OCI-LY7 (cell line): ENCODE measurements at regions not wholly inside any gene's neighbourhood (a gene's known extent, or its start where the extent isn't known, plus 50 kb on each side); places are given as distances from the start of the nearest gene placed in this dataset.

ENCODE experiments used
- CTCF ChIP-seq: fragments of 200-600 bp; sonication (generic); conservative IDR thresholded peaks from 2 replicates; pipeline ENCODE4 v1.5.1; 2014; ENCODE audit warnings: mild to moderate bottlenecking, antibody characterized with exemption, low read length, moderate library complexity, mixed read lengths
- EZH2phosphoT487 ChIP-seq: fragments of 200-600 bp; sonication (generic); IDR thresholded peaks from 2 replicates; pipeline ENCODE4 v1.6.1; 2018; ENCODE audit warnings: low read depth, borderline replicate concordance, mild to moderate bottlenecking, mixed run types, antibody characterized with exemption, low read length, moderate library complexity, mixed read lengths

GRCh38 chr1:30265127-30266070 is 458.0 kb downstream of the MATN1 start:
- TF ChIP-seq CTCF (no peak), EZH2phosphoT487 (no peak)
